ENCODE measurements at regions not wholly inside any gene's neighbourhood (a gene's known extent, or its start where the extent isn't known, plus 50 kb on each side); places are given as distances from the start of the nearest gene placed in this dataset.

DNA sequence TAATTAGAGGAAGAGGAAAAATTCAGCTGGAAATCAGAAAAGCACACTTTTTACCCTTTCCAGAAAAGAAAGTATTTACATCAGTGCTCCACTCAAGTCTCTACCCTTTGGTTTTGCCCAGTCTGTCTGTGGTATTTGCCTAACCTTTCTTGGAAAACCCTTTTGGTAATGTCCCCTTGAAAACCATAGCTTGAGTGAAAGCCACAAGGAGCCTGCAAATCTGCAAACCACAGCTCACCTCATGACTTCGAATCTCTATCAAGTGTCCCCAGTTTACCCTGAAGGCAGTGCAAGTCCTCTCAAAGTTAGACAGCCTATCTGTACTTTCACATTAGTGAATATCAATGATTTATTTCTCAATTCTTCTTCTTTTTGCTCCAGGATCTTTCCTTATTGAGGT lies 162.1 kb upstream of the TSLP start:
- TF ChIP-seq, protein P1, sequence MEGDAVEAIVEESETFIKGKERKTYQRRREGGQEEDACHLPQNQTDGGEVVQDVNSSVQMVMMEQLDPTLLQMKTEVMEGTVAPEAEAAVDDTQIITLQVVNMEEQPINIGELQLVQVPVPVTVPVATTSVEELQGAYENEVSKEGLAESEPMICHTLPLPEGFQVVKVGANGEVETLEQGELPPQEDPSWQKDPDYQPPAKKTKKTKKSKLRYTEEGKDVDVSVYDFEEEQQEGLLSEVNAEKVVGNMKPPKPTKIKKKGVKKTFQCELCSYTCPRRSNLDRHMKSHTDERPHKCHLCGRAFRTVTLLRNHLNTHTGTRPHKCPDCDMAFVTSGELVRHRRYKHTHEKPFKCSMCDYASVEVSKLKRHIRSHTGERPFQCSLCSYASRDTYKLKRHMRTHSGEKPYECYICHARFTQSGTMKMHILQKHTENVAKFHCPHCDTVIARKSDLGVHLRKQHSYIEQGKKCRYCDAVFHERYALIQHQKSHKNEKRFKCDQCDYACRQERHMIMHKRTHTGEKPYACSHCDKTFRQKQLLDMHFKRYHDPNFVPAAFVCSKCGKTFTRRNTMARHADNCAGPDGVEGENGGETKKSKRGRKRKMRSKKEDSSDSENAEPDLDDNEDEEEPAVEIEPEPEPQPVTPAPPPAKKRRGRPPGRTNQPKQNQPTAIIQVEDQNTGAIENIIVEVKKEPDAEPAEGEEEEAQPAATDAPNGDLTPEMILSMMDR (IDR thresholded peaks at IDR 0.05): no peak
- TF ChIP-seq EP300 (IDR thresholded peaks at IDR 0.05): no peak

Data from tibial nerve (tissue), 4 donors.